GM13977 (cell line): ENCODE measurements at regions not wholly inside any gene's neighbourhood (a gene's known extent, or its start where the extent isn't known, plus 50 kb on each side); places are given as distances from the start of the nearest gene placed in this dataset.

Experiments
- DNase-seq: peaks from one replicate; pipeline ENCODE4 v3.0.0; 2012; ENCODE audit warnings: low spot score
- CTCF ChIP-seq: IDR thresholded peaks from 2 replicates; pipeline ENCODE4 v1.5.1; 2012; ENCODE audit warnings: mild to moderate bottlenecking, control low read depth; ENCODE audit not compliant: insufficient read depth; ENCODE audit errors: extremely low read depth, missing control alignments
- in situ Hi-C: fragments of 300-500 bp; cut with MboI; formaldehyde crosslinking; loops from one replicate; pipeline ENCODE4 v1.12.0; 2022; ENCODE audit warnings: low sequenced_read_pairs, low pct_unique_long_range_greater_than_20kb, mixed read lengths, inconsistent platforms; ENCODE audit not compliant: unreplicated experiment

- in situ Hi-C loops: no loop called here
- TF ChIP-seq CTCF: no peak
- no peak for DNase-seq
Measured at GRCh38 chr1:219490566-219490965, 122.3 kb downstream of the ZC3H11B start.

GRCh38 chr1:219489636-219490035 lies 123.3 kb downstream of the ZC3H11B start:
- in situ Hi-C loops: no loop called here
- DNase-seq: no peak
- TF ChIP-seq CTCF: no peak

GRCh38 chr1:219488275-219488674 lies 124.6 kb downstream of the ZC3H11B start:
- no peak for DNase-seq
- in situ Hi-C loops: no loop called here
- no peak for TF ChIP-seq CTCF

GRCh38 chr1:219483530-219483929 lies 129.4 kb downstream of the ZC3H11B start:
- no peak for TF ChIP-seq CTCF
- DNase-seq: no peak
- in situ Hi-C loops: no loop called here

DNA sequence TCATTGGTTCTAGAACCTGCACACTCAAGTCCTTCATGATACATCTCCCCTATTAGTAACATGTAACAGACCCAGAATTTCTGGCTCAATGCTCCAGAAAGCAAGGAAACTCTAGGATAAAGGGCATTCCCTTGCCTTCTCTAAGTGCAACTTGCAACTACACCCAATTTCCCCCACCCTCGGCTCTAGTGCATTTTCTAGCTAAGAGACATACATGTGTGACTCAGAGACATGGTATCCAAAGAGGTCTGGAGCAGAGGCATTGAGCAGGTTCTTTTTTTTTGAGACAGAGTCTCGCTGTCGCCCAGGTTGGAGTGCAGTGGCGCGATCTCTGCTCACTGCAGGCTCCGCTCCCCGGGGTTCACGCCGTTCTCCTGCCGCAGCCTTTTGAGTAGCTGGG lies 132.9 kb downstream of the ZC3H11B start:
- TF ChIP-seq CTCF: no peak
- in situ Hi-C loops: no loop called here

GRCh38 chr1:219478811-219479210 lies 134.1 kb downstream of the ZC3H11B start:
- DNase-seq: no peak
- in situ Hi-C loops: no loop called here
- TF ChIP-seq CTCF: no peak

More for the DNA sequence above, 132.9 kb downstream of the ZC3H11B start:
- no peak for DNase-seq

GRCh38 chr1:219477861-219478260 lies 135.0 kb downstream of the ZC3H11B start:
- no peak for DNase-seq
- TF ChIP-seq CTCF: no peak
- in situ Hi-C loops: no loop called here
